Endothelial cell of umbilical vein (primary cell): ENCODE measurements at regions not wholly inside any gene's neighbourhood (a gene's known extent, or its start where the extent isn't known, plus 50 kb on each side); places are given as distances from the start of the nearest gene placed in this dataset.

Experiments used
- BruUV-seq: library from RNA; stranded (reverse); fragments of 400-500 nt; replicated peaks from 2 replicates; lab custom pipeline; 2021; lab: Mats Ljungman, UMichigan
- CTCF ChIA-PET: fragments of 300-600, 350-600 bp; sonication (Branson Sonifier 250); formaldehyde crosslinking; loops from one replicate; lab custom pipeline; 2021; ENCODE audit warnings: antibody characterized with exemption, inconsistent platforms; lab: Charles Lee
- POLR2A ChIA-PET: fragments of 300-600, 350-600 bp; sonication (Branson Sonifier 250); formaldehyde crosslinking; loops from one replicate; lab custom pipeline; 2021; ENCODE audit warnings: antibody characterized with exemption, inconsistent platforms; lab: Charles Lee
- DNase-seq: peaks from one replicate; pipeline ENCODE4 v3.0.0-alpha.2; 2011; ENCODE audit warnings: low read depth, low spot score
- FAIRE-seq: peaks from 2 replicates; lab custom pipeline; 2011; peaks lifted over from hg19 to GRCh38; lab: Jason Lieb, UNC
- H2AFZ ChIP-seq: 2 replicates; pipeline ENCODE4 v1.6.0; 2012; ENCODE audit warnings: low read depth, low read length, control low read depth, inconsistent platforms
- H3K27ac ChIP-seq: 2 replicates; pipeline ENCODE4 v1.5.1; 2011; ENCODE audit warnings: low read depth, mild to moderate bottlenecking, control low read depth, low read length, moderate library complexity; ENCODE audit not compliant: insufficient read depth
- H3K27me3 ChIP-seq, 2 experiments: 2 replicates each; pipeline versions ENCODE4 v1.6.0 to v1.6.1; 2011; ENCODE audit warnings: low read length in 2 of 2, mixed read lengths in 1 of 2; ENCODE audit not compliant: control insufficient read depth in 2 of 2, insufficient read depth in 2 of 2
- H3K36me3 ChIP-seq, 2 experiments: 2 replicates in 1 of 2; 3 replicates in 1 of 2; pipeline ENCODE4 v1.5.1; 2011; ENCODE audit warnings: low read length in 2 of 2, mild to moderate bottlenecking in 1 of 2, moderate library complexity in 1 of 2; ENCODE audit not compliant: control insufficient read depth in 2 of 2, insufficient read depth in 2 of 2; ENCODE audit errors: extremely low read depth in 1 of 2
- H3K4me1 ChIP-seq: 3 replicates; pipeline ENCODE4 v1.5.1; 2011; ENCODE audit warnings: mild to moderate bottlenecking, low read length; ENCODE audit not compliant: control insufficient read depth, insufficient read depth; ENCODE audit errors: extremely low read depth
- H3K4me2 ChIP-seq: 2 replicates; pipeline ENCODE4 v1.6.1; 2011; ENCODE audit warnings: low read length, control low read depth, mixed read lengths; ENCODE audit not compliant: insufficient read depth
- H3K4me3 ChIP-seq, 3 experiments: fragments of 200-600 bp in 1 of 3; sonication (generic), shearing (Covaris generic) in 1 of 3; replicated peaks in 1 of 3; 2 replicates each; pipeline ENCODE4 v1.5.1; 2011 to 2016; ENCODE audit warnings: control low read depth in 3 of 3, low read length in 3 of 3, mild to moderate bottlenecking in 2 of 3, inconsistent platforms in 1 of 3, low read depth in 1 of 3, moderate library complexity in 1 of 3; ENCODE audit not compliant: insufficient read depth in 1 of 3
- H3K79me2 ChIP-seq: 2 replicates; pipeline ENCODE4 v1.6.0; 2012; ENCODE audit warnings: low read length, inconsistent platforms; ENCODE audit not compliant: control insufficient read depth, insufficient read depth
- H3K9ac ChIP-seq: replicated peaks from 2 replicates; pipeline ENCODE3; 2011; ENCODE audit warnings: low read length, control low read depth; ENCODE audit not compliant: insufficient read depth; ENCODE audit errors: extremely low read depth
- H3K9me1 ChIP-seq: replicated peaks from 3 replicates; pipeline ENCODE4 v1.6.0; 2011; ENCODE audit warnings: mild to moderate bottlenecking, low read length; ENCODE audit not compliant: control insufficient read depth, insufficient read depth; ENCODE audit errors: extremely low read depth
- H3K9me3 ChIP-seq: replicated peaks from 2 replicates; pipeline ENCODE4 v1.5.1; 2012; ENCODE audit warnings: low read length, inconsistent platforms; ENCODE audit not compliant: control insufficient read depth, insufficient read depth
- H4K20me1 ChIP-seq: replicated peaks from 2 replicates; pipeline ENCODE3; 2011; ENCODE audit warnings: mild to moderate bottlenecking, low read length; ENCODE audit not compliant: control insufficient read depth, insufficient read depth; ENCODE audit errors: extremely low read depth
- EZH2 ChIP-seq: IDR thresholded peaks from 2 replicates; pipeline ENCODE4 v1.6.1; 2012; ENCODE audit warnings: borderline replicate concordance, low read depth, mild to moderate bottlenecking, moderate library complexity, low read length, inconsistent platforms; ENCODE audit not compliant: severe bottlenecking
- FOS ChIP-seq: IDR thresholded peaks from 2 replicates; pipeline ENCODE4 v1.6.1; 2011; ENCODE audit warnings: mild to moderate bottlenecking, low read length, moderate library complexity, borderline replicate concordance; ENCODE audit not compliant: insufficient read depth
- GATA2 ChIP-seq: IDR thresholded peaks from 2 replicates; pipeline ENCODE4 v1.7.0; 2011; ENCODE audit warnings: low read depth, mild to moderate bottlenecking, moderate library complexity, mixed read lengths, low read length; ENCODE audit not compliant: insufficient read length, insufficient read depth
- JUN ChIP-seq: IDR thresholded peaks from 2 replicates; pipeline ENCODE4 v1.6.1; 2011; ENCODE audit warnings: borderline replicate concordance, low read depth; ENCODE audit not compliant: insufficient read length, insufficient read depth
- MAX ChIP-seq: IDR thresholded peaks from 2 replicates; pipeline ENCODE4 v1.6.1; 2011; ENCODE audit not compliant: insufficient read depth, insufficient read length
- MYC ChIP-seq: IDR thresholded peaks from one replicate; pipeline ENCODE4 v1.6.1; 2011; ENCODE audit warnings: mild to moderate bottlenecking, low read depth, low read length
- POLR2A ChIP-seq: IDR thresholded peaks from 2 replicates; pipeline ENCODE4 v1.6.1; 2012; ENCODE audit warnings: low read depth, mild to moderate bottlenecking, control low read depth, low read length
- POLR2AphosphoS5 ChIP-seq: IDR thresholded peaks from 2 replicates; pipeline ENCODE4 v1.6.1; 2012; ENCODE audit warnings: low read depth, mild to moderate bottlenecking, control low read depth, low read length, moderate library complexity; ENCODE audit not compliant: insufficient read depth
- dilution Hi-C: fragments of 300-500 bp; cut with MboI; formaldehyde crosslinking; loops from one replicate; pipeline ENCODE4 v1.15.0; 2019; ENCODE audit warnings: low sequenced_read_pairs; ENCODE audit not compliant: extremely low pct_ligation_motif_present
- intact Hi-C: fragments of 100-400 bp; cut with micrococcal nuclease; formaldehyde crosslinking; loops from one replicate; pipeline ENCODE4 v1.10.0; 2022
- TF ChIP-seq, protein P1 (sequence below), 2 donors: IDR thresholded peaks; 1 replicate in 1 of 2; 2 replicates in 1 of 2; pipeline ENCODE4 v1.5.1; 2011; ENCODE audit warnings: low read length in 2 of 2, mild to moderate bottlenecking in 2 of 2, moderate library complexity in 2 of 2, control low read depth in 1 of 2, inconsistent platforms in 1 of 2, low read depth in 1 of 2; ENCODE audit not compliant: insufficient read depth in 1 of 2; ENCODE audit errors: extremely low read depth in 1 of 2

GRCh38 chr10:109696462-109696861, 226.8 kb downstream of the XPNPEP1 start:
- intact Hi-C loops, result no loop called here
- no peak overlapping the region for H2AFZ ChIP-seq
- no peaks in the 10 kb centered on the region for H3K27me3 ChIP-seq
- FAIRE-seq (no peak), DNase-seq (no peak)
- H3K4me1 ChIP-seq, result no peaks in the 10 kb centered on the region
- TF ChIP-seq FOS, result no peak
- no peak for TF ChIP-seq POLR2AphosphoS5
- no peak for TF ChIP-seq MYC
- TF ChIP-seq JUN, result no peak
- no peak for TF ChIP-seq EZH2
- no peak for TF ChIP-seq GATA2
- no peak for TF ChIP-seq POLR2A
- no peak for TF ChIP-seq MAX
- no TSS peak for BruUV-seq
- H3K36me3 ChIP-seq, result no peaks in the 10 kb centered on the region
- H3K27ac ChIP-seq, result no peak overlapping the region
- H3K4me3 ChIP-seq, result no peak overlapping the region
- no peaks in the 10 kb centered on the region for H3K9me1 ChIP-seq
- no peak overlapping the region for H3K4me2 ChIP-seq
- no peak overlapping the region for H3K9ac ChIP-seq
- CTCF ChIA-PET, result no interaction called here
- H3K9me3 ChIP-seq, result no peaks in the 10 kb centered on the region
- no peaks in the 10 kb centered on the region for H4K20me1 ChIP-seq
- H3K79me2 ChIP-seq, result no peaks in the 10 kb centered on the region
- dilution Hi-C loops, result no loop called here
- POLR2A ChIA-PET, result no interaction called here

- Histone ChIP-seq H3K36me3 (no peaks in the 10 kb centered on the region), H3K4me1 (no peaks in the 10 kb centered on the region), H3K27me3 (no peaks in the 10 kb centered on the region), H3K9me3 (no peaks in the 10 kb centered on the region), H4K20me1 (no peaks in the 10 kb centered on the region), H3K4me2 (no peak overlapping the region), H2AFZ (no peak overlapping the region), H3K9ac (no peak overlapping the region), H3K4me3 (no peak overlapping the region), H3K79me2 (no peaks in the 10 kb centered on the region), H3K9me1 (no peaks in the 10 kb centered on the region), H3K27ac (no peak overlapping the region)
- POLR2A ChIA-PET, result no interaction called here
- FAIRE-seq (no peak), DNase-seq (no peak)
- intact Hi-C loops (no loop called here), dilution Hi-C loops (no loop called here)
- BruUV-seq, result no TSS peak
- TF ChIP-seq POLR2AphosphoS5 (no peak), EZH2 (no peak), MYC (no peak), POLR2A (no peak), FOS (no peak)
- TF ChIP-seq, protein P1, sequence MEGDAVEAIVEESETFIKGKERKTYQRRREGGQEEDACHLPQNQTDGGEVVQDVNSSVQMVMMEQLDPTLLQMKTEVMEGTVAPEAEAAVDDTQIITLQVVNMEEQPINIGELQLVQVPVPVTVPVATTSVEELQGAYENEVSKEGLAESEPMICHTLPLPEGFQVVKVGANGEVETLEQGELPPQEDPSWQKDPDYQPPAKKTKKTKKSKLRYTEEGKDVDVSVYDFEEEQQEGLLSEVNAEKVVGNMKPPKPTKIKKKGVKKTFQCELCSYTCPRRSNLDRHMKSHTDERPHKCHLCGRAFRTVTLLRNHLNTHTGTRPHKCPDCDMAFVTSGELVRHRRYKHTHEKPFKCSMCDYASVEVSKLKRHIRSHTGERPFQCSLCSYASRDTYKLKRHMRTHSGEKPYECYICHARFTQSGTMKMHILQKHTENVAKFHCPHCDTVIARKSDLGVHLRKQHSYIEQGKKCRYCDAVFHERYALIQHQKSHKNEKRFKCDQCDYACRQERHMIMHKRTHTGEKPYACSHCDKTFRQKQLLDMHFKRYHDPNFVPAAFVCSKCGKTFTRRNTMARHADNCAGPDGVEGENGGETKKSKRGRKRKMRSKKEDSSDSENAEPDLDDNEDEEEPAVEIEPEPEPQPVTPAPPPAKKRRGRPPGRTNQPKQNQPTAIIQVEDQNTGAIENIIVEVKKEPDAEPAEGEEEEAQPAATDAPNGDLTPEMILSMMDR (IDR thresholded peaks at IDR 0.05; ENCODE audit: extremely low read depth in 1 of 2, insufficient read depth in 1 of 2, low read depth in 1 of 2, low read length in 2 of 2), result no peak
- CTCF ChIA-PET, result no interaction called here
Observed at GRCh38 chr10:109695988-109696387, 227.3 kb downstream of the XPNPEP1 start.
